GM12878 (cell line): ENCODE measurements at regions not wholly inside any gene's neighbourhood (a gene's known extent, or its start where the extent isn't known, plus 50 kb on each side); places are given as distances from the start of the nearest gene placed in this dataset.

ENCODE experiments used
- ATAC-seq: fragments of 200-7000 bp; cut with Tn5 transposase; 3 replicates; pipeline ENCODE4 v1.9.1; 2020; ENCODE audit warnings: mild to moderate bottlenecking, moderate library complexity
- BruUV-seq: library from RNA; stranded (reverse); fragments of 400-500 nt; replicated peaks from 2 replicates; lab custom pipeline; 2021; lab: Mats Ljungman, UMichigan
- CTCF ChIA-PET: fragments of 300-600 bp; sonication (Branson Sonifier 250); formaldehyde crosslinking; extraction: SDS; loops from one replicate; lab custom pipeline; 2021; ENCODE audit warnings: inconsistent platforms; lab: Yijun Ruan, JAX
- POLR2A ChIA-PET: fragments of 350-600 bp; formaldehyde crosslinking; extraction: SDS; loops from one replicate; lab custom pipeline; 2021; ENCODE audit warnings: inconsistent platforms; lab: Charles Lee
- RAD21 ChIA-PET: fragments of 300-600 bp; sonication (Branson Sonifier 250); formaldehyde crosslinking; loops from one replicate; lab custom pipeline; 2023; ENCODE audit warnings: antibody characterized with exemption; ENCODE audit not compliant: unreplicated experiment; lab: Charles Lee
- SMC1A ChIA-PET: fragments of 300-600 bp; sonication (Branson Sonifier 250); formaldehyde crosslinking; loops from one replicate; lab custom pipeline; 2023; ENCODE audit not compliant: unreplicated experiment, uncharacterized antibody; lab: Charles Lee
- DNase-seq: peaks from one replicate; pipeline ENCODE4 v3.0.0-alpha.2; 2011; ENCODE audit warnings: low read depth, low spot score
- FAIRE-seq: peaks from 3 replicates; lab custom pipeline; 2011; peaks lifted over from hg19 to GRCh38; lab: Jason Lieb, UNC
- H2AFZ ChIP-seq: 2 replicates; pipeline ENCODE4 v1.6.0; 2011; ENCODE audit warnings: low read depth, low read length, control low read depth; ENCODE audit not compliant: control insufficient read depth
- H3K27ac ChIP-seq: 2 replicates; pipeline ENCODE4 v1.5.1; 2011; ENCODE audit warnings: control low read depth; ENCODE audit not compliant: control insufficient read depth, insufficient read depth
- H3K27me3 ChIP-seq, 2 experiments: replicated peaks in 1 of 2; 2 replicates each; pipeline versions ENCODE4 v1.6.0 to v1.6.1; 2011; ENCODE audit warnings: low read length in 1 of 2; ENCODE audit not compliant: control insufficient read depth in 2 of 2, insufficient read depth in 2 of 2
- H3K36me3 ChIP-seq, 2 experiments: 2 replicates each; pipeline ENCODE4 v1.5.1; 2011; ENCODE audit warnings: low read length in 1 of 2; ENCODE audit not compliant: control insufficient read depth in 2 of 2, insufficient read depth in 2 of 2
- H3K4me1 ChIP-seq: 2 replicates; pipeline ENCODE4 v1.6.1; 2011; ENCODE audit warnings: mild to moderate bottlenecking, low read length, moderate library complexity, mixed read lengths; ENCODE audit not compliant: control insufficient read depth, insufficient read depth
- H3K4me2 ChIP-seq: 2 replicates; pipeline ENCODE4 v1.6.0; 2011; ENCODE audit warnings: control low read depth; ENCODE audit not compliant: control insufficient read depth, insufficient read depth
- H3K4me3 ChIP-seq: fragments of 200-600 bp; sonication (generic); 2 replicates; pipeline ENCODE4 v1.5.1; 2016
- H3K79me2 ChIP-seq: 2 replicates; pipeline ENCODE4 v1.6.0; 2011; ENCODE audit warnings: low read length; ENCODE audit not compliant: control insufficient read depth, insufficient read depth
- H3K9ac ChIP-seq: 2 replicates; pipeline ENCODE4 v1.8.0; 2011; ENCODE audit warnings: low read length, control low read depth, mixed read lengths; ENCODE audit not compliant: control insufficient read depth, insufficient read depth
- H3K9me3 ChIP-seq: replicated peaks from 3 replicates; pipeline ENCODE4 v1.5.1; 2011; ENCODE audit warnings: mild to moderate bottlenecking, low read length; ENCODE audit not compliant: control insufficient read depth, insufficient read depth
- H4K20me1 ChIP-seq: 2 replicates; pipeline ENCODE4 v1.6.0; 2011; ENCODE audit not compliant: control insufficient read depth, insufficient read depth
- ASH2L ChIP-seq: fragments of 300-600, 200-600 bp; sonication (generic); IDR thresholded peaks from 2 replicates; pipeline ENCODE4 v1.6.1; 2017; ENCODE audit warnings: low read depth, mild to moderate bottlenecking, borderline replicate concordance
- ATF3 ChIP-seq: IDR thresholded peaks from 2 replicates; pipeline ENCODE4 v1.6.1; 2011; ENCODE audit warnings: low read depth, mild to moderate bottlenecking, low read length, moderate library complexity, borderline replicate concordance; ENCODE audit errors: extremely low read depth
- BMI1 ChIP-seq: fragments of 450-650 bp; IDR thresholded peaks from 2 replicates; pipeline ENCODE4 v1.6.1; 2016; ENCODE audit warnings: mild to moderate bottlenecking, moderate library complexity, borderline replicate concordance
- IRF5 ChIP-seq: fragments of 450-650 bp; IDR thresholded peaks from 2 replicates; pipeline ENCODE4 v1.6.1; 2017; ENCODE audit warnings: borderline replicate concordance
- WGBS: methylation state at CpG from one replicate; pipeline ENCODE4 v1.1.6; 2016; ENCODE audit warnings: low lambda C conversion rate; ENCODE audit not compliant: insufficient replicate concordance, insufficient coverage; ENCODE audit errors: missing lambda C conversion rate; 5-methylcytosine and 5-hydroxymethylcytosine counted together
- in situ Hi-C: fragments of 300-500 bp; cut with MboI; formaldehyde crosslinking; loops from 9 replicates; pipeline ENCODE4 v1.14.3; 2018; ENCODE audit warnings: mixed read lengths
- intact Hi-C: fragments of 100-400 bp; cut with micrococcal nuclease; formaldehyde crosslinking; loops from one replicate; pipeline ENCODE4 v1.14.2; 2022; ENCODE audit not compliant: unreplicated experiment

- intact Hi-C loops = no loop called here
- 30% methylated on average over 3 of the region's 3 CpGs for WGBS
- no peak for DNase-seq
These were observed 198.6 kb downstream of the ANAPC10 start for GRCh38 chr4:144899393-144899792.

More at GRCh38 chr4:144899393-144899792, 198.6 kb downstream of the ANAPC10 start:
- in situ Hi-C loops = no loop called here
- POLR2A ChIA-PET = interaction anchor here (0.5 kb wide), 1 partner anchor 12 kb away, joined by 4 read pairs; no protein-coding TSS in a partner anchor
- Histone ChIP-seq H3K4me2 (no peak overlapping the region), H3K4me1 (peaks cover 8% of the 10 kb centered on the region), H3K36me3 (no peaks in the 10 kb centered on the region), H4K20me1 (no peaks in the 10 kb centered on the region), H3K79me2 (no peaks in the 10 kb centered on the region), H3K27me3 (no peaks in the 10 kb centered on the region), H3K9ac (no peak overlapping the region), H3K4me3 (no peak overlapping the region), H2AFZ (no peak overlapping the region), H3K9me3 (no peaks in the 10 kb centered on the region), H3K27ac (no peak overlapping the region)
- CTCF ChIA-PET = no interaction called here
- TF ChIP-seq IRF5 (no peak), ATF3 (no peak), ASH2L (no peak), BMI1 (no peak)
- FAIRE-seq = no peak
- SMC1A ChIA-PET = interaction anchor here (0.8 to 1.1 kb wide), 3 partner anchors 16 to 65 kb away, joined by 3 read pairs; no protein-coding TSS in a partner anchor
- no peak for ATAC-seq
- BruUV-seq = no TSS peak
- RAD21 ChIA-PET = no interaction called here
